HG02885 (cell line): ENCODE measurements at regions not wholly inside any gene's neighbourhood (a gene's known extent, or its start where the extent isn't known, plus 50 kb on each side); places are given as distances from the start of the nearest gene placed in this dataset.
"Not testable (repeated sequence)": the region's sequence is repeated elsewhere in the genome, so short reads cannot be mapped to it uniquely, and the experiment has no call there.

Source experiments
- ATAC-seq: cut with Tn5 transposase; IDR thresholded peaks from one replicate; pipeline ENCODE4 v1.9.1; 2021; ENCODE audit warnings: mild to moderate bottlenecking; ENCODE audit not compliant: unreplicated experiment, poor library complexity

GRCh38 chr4:188986271-188986689, 847.0 kb downstream of the TRIML1 start:
- ATAC-seq = no peak

- no peak for ATAC-seq
Observed at GRCh38 chr4:188987011-188987410, 847.8 kb downstream of the TRIML1 start.

DNA sequence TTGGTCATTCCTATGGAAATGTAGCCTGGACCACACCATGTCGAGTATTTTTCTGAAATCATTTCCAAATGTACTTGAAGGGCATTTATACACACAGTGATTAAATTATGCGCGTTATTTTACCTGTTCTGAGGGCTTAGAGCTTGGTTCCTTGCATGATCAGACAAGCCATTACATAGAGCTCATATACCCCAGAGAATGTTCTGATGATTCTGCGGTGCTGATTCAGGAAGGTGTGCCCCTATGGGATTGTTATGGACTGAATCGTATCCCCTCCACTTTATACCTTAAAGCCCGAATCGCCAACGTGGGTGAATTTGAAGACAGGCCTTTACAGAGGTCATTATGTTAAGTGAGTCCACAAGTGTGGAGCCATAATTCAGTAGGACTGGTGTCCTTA, 848.9 kb downstream of the TRIML1 start:
- ATAC-seq = no peak

GRCh38 chr4:188989371-188989770, 850.1 kb downstream of the TRIML1 start:
- ATAC-seq = no peak

- no peak for ATAC-seq
Observed at GRCh38 chr4:188992706-188993105, 853.5 kb downstream of the TRIML1 start.

- no peak for ATAC-seq
Observed at GRCh38 chr4:188993871-188994270, 854.6 kb downstream of the TRIML1 start.

GRCh38 chr4:189001283-189001970, 862.2 kb downstream of the TRIML1 start:
- ATAC-seq = no peak

- ATAC-seq = no peak
Observed at GRCh38 chr4:189001971-189002450, 862.8 kb downstream of the TRIML1 start.

DNA sequence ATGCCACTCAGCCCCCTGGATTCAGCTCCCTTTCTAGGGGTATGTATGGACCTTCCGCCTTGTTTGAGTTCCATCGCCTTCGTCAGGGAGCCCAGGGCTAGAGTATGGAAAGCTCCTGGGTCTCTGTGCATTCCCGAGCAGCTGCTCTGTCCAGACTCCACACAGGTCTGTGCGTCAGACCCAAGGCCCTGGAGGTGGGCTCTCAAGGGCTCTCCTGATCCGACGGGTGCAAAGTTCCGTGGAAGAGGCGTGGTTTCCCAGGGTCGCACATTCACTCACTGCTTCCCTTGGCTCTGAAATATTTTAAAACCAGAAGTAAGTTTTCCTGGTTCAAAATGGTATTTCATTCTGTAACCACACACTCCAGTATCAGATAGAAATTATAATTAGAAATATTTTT, 863.2 kb downstream of the TRIML1 start:
- no peak for ATAC-seq

DNA sequence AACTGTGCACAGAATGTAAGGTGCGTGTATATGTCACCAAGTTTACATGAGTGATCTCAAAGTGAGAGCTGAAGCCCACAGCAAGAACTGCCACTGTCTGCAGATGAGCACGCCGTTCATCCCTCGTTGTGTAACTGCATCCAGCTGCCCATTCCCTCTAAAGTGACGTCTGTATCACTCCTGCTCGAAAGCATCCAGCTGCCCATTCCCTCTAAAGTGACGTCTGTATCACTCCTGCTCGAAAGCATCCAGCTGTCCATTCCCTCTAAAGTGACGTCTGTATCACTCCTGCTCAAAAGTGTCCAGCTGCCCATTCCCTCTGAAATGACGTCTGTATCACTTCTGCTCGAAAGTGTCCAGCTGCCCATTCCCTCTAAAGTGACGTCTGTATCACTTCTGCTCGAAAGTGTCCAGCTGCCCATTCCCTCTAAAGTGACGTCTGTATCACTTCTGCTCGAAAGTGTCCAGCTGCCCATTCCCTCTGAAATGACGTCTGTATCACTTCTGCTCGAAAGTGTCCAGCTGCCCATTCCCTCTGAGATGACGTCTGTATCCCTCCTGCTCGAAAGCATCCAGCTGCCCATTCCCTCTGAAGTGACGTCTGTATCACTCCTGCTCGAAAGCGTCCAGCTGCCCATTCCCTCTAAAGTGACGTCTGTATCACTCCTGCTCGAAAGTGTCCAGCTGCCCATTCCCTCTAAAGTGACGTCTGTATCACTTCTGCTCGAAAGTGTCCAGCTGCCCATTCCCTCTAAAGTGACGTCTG, 871.4 kb downstream of the TRIML1 start:
- not testable (repeated sequence) for ATAC-seq

DNA sequence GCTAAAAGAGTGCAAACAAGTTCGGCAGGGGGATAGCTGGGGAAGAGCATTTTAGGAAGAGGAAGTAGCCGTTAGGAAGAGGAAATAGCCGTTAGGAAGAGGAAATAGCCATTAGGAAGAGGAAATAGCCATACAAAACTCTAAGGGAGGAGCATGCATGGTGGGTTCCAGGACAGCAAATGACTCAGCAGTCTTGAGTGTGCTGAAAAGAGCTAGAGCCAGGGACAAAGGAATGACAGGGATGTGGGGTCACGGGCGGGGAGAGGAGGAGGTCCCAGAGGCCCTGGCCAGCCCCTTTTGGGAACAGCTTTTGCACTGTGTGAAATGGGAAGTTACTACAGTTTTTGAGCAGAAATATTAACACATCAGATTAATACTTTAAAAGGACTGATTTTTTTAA, 882.6 kb downstream of the TRIML1 start:
- no peak for ATAC-seq

DNA sequence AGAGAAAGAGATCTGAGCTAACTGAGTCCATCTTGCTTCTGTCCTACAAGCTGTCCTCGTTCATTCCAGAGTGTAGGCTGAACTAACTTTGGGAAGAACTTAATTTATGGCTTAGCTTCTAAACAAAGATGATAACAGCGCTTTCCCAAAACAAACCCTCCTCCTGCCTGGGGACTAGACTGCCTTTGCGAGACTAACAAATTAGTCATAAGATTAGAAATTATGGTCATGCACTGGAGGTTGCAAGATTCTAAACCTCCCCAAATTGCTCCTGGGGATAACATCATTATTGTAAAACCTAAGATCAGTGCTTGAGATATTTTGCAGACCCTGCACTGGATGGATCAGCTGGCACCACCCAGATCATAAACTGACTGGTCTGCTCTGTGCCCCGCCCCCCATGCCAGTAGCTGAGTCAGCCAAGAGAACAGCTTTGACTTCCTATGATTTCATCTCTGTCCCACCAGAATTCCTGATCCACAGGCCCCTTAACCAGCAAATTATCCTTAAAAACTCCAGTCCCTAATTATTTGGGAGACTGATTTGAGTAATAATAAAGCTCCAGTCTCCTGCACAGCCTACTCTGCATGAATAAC, 883.3 kb downstream of the TRIML1 start:
- no peak for ATAC-seq

DNA sequence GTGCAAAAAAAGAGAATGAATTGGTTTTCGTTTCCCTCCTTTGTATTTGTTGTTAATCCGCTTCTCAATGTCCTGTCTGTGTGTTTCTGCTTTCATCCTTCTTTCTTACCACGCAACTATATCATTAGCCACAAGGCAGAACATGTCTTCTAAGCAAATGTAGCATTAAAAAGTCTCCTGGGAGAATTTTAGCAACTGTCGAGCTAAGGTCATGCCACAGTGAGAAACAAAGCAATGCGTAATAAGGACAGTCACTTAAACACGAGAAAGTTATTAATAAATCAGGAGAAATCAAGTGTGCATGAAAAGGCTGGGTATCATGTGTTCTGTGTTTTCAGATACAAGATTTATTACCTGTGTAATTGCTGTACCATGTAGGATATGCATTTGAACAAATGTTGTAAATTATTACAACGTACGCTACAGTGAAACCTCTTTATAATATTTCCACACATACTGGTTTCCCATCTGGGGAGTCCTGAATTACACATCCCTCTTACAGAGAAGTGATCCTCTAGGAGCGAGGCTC, 890.8 kb downstream of the TRIML1 start:
- no peak for ATAC-seq

DNA sequence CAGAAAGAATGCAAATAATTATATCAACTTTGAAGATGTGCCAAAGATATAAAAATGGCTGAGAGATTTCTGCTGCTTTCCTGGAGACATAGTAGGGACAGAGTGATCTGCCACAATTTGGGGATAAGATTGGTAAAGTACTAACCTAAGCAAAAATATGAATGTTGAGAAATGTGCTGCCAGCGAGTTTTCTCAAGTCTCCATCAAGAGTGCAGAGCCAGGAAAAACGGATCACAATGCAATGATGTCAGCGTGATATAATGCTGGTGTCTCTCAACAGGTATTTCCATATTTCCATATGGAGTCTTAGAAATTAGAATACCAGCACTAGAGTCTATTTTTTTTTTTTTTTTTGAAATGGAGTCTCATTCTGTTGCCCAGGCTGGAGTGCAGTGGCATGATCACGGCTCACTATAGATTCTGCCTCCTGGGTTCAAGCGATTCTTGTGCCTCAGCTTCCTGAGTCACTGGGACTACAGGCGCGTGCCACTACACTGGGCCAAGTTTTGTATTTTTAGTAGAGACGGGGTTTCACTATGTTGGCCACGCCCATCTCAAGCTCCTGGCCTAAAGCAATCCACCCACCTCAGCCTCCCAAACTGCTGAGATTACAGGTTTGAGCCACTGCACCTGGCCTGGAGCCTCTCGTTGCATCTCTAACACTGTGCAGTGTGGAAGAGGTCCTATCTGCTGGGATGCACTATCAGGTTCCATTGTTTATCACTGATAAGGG, 893.5 kb downstream of the TRIML1 start:
- ATAC-seq = no peak

DNA sequence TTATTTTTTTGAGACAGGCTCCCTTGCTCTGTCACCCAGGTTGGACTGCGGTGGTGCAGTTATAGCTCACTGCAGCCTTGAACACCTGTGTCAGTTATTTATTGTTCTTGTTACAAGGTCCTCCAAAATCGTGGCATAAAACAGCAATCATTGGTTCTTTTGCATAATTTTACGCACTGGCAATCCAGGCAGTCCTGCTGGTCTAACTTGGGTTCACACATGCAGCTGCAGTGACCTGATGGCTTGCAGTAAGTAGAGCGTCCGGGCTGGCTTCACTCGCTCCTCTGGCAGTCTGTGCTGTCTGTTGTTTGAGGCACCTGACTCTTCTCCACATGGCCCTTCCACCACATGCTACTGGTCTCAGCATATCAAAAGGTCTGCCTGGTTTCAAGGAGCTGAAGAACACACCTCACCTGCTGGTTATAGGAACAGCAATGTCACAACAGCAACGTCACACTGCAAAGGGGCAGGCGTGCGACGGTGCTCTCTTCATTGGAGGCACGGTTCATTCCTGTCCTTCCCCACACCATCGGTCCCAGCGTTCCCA, 894.6 kb downstream of the TRIML1 start:
- no peak for ATAC-seq

- no peak for ATAC-seq
Observed at GRCh38 chr4:189035091-189035490, 895.9 kb downstream of the TRIML1 start.

DNA sequence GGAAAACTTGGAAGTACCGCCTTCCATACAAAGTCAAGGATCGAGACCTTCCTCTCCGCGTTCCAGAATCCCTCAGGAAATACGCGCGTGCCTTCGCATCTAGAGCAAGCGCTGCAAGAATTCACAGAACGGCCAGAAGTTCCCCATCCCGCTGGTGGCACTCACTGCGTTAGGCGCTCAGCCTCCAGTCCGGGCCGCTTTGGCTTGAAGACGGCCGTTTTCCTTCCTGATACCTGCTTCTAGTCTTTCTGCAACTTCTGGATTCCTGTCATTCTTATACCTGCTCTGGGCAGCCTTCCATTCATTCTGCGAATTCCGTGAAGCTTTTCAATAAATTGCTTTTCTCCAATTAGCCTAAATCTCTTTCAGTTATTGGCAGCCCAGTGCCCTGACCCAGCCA, 896.4 kb downstream of the TRIML1 start:
- no peak for ATAC-seq

DNA sequence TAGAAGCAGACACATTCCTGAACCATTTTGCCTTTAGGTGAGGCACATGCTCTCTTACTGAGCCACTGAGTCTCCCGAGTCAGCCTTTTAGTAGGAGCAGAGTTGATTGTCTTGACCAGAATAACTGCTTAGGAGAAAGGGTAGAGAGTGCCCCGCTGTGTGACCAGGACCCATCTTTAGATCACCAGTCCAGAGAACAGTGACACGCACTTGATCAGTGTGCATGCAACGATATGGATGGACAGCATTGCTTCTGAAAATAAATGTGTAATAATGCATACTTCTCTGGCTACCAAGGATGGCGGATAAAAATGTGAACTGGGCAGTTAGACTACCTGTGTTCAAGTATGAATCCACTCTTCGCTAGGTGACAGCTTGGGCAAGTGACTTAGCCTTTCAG, 897.7 kb downstream of the TRIML1 start:
- ATAC-seq = no peak

DNA sequence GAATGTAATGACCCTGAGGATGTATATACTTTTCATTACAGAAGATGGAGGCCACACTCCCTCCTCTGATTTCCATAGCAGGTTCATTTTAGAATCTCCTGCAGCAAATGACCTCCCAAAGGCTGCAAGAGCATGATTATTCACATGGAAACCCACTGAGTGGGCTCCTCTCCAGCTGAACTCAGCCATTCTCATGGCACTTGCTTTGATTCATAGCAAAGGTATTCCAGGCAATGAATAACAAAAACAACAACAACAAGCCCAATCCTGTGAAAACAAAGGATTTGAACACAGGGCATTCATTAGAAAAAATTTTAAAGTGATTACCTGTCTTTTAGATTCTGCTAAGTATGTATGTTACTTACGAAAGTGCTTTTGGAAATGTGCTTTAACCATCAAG, 894.0 kb upstream of the FRG1 start:
- ATAC-seq = no peak

DNA sequence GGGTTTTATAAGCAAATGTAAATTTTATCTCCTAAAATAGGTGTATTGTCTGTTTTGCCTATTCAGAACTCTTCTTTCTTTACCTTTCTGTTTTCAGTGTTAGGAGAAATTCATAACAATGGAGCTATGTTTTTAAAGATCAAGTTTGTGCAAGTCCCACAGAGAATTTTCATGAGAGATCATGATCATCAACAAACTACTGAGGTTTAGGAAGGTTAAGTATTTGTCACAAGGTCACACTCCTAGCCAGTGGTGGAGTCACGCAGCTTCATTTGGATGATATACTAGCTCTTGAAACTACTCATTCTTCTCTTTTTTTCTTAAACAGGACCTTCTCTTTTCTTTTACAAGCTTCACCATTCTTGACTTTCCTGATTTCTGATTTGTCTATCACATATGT, 892.6 kb upstream of the FRG1 start:
- no peak for ATAC-seq
